HAP-1 (cell line): ENCODE measurements at regions not wholly inside any gene's neighbourhood (a gene's known extent, or its start where the extent isn't known, plus 50 kb on each side); places are given as distances from the start of the nearest gene placed in this dataset.
A peak's percentile ranks its signal among the peaks of the same experiment; 100 is the strongest.

Experiments
- DNase-seq, 2 experiments: peaks; one replicate each; pipeline ENCODE4 v3.0.0-alpha.2; 2016 to 2020; ENCODE audit warnings: low spot score in 2 of 2
- H3K27me3 ChIP-seq: fragments of 250-450 bp; sonication (Bioruptor Pico); 2 replicates; pipeline ENCODE4 v1.5.1; 2020; ENCODE audit warnings: low read depth, mild to moderate bottlenecking, moderate library complexity
- H3K36me3 ChIP-seq: fragments of 250-450 bp; sonication (Bioruptor Pico); replicated peaks from 2 replicates; pipeline ENCODE4 v1.5.1; 2020; ENCODE audit warnings: mild to moderate bottlenecking
- H3K4me1 ChIP-seq: fragments of 250-450 bp; sonication (Bioruptor Pico); 2 replicates; pipeline ENCODE4 v1.5.1; 2020; ENCODE audit warnings: mild to moderate bottlenecking
- H3K4me3 ChIP-seq: fragments of 250-450 bp; sonication (Bioruptor Pico); 2 replicates; pipeline ENCODE4 v1.5.1; 2020; ENCODE audit warnings: mild to moderate bottlenecking, moderate library complexity
- H3K9me3 ChIP-seq: fragments of 250-450 bp; sonication (Bioruptor Pico); 2 replicates; pipeline ENCODE4 v1.5.1; 2020; ENCODE audit warnings: mild to moderate bottlenecking, moderate library complexity
- in situ Hi-C: fragments of 300-500 bp; cut with MboI; formaldehyde crosslinking; loops from 3 replicates; pipeline ENCODE4 v1.14.3; 2020; ENCODE audit warnings: low sequenced_read_pairs, inconsistent platforms, mixed read lengths

DNA sequence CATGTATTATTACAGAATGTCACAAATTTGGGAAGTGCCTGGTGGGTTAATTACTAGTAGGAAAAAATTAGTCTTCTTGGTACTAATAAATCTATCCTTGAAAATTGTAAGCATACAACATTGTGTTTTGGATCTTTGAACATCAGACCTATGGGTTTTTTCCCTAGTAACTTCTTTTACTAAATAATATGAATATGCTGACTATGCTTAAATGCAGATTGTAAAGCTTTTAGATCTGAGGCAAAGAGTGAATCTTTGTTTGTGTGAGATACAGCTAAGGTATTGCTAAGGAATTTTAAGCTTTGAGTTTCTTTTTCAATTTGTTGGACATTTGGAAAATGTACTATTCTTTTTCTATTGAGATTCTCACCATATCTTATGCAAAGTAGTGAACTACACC, 390.6 kb upstream of the CCNH start:
- Histone ChIP-seq H3K36me3 (no peaks in the 10 kb centered on the region), H3K27me3 (no peaks in the 10 kb centered on the region), H3K4me3 (no peak overlapping the region), H3K9me3 (no peaks in the 10 kb centered on the region), H3K4me1 (no peaks in the 10 kb centered on the region)
- no peak for DNase-seq
- in situ Hi-C loops: no loop called here

DNA sequence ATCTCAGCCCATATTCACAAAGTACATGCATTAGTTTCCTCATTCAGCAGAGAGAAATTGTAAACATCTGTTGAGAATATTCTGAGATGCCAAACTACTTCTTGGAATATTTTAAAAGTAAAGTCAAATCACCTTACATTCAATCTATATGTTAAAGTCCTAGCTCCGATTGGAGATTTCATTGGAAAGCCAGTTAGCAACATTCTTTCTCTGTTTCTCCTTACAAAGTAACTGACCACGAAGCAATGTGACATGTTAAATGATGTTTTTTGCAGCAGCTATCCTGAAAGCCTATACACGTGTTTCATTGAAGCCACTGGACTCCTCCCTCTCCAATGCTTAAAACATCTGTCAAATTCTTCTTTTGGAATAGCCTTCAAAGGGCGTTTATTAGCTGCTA, 379.1 kb upstream of the CCNH start:
- no peaks in the 10 kb centered on the region for H3K9me3 ChIP-seq
- no peaks in the 10 kb centered on the region for H3K36me3 ChIP-seq
- no peak overlapping the region for H3K4me3 ChIP-seq
- no peaks in the 10 kb centered on the region for H3K27me3 ChIP-seq
- H3K4me1 ChIP-seq: peaks cover 11% of the 10 kb centered on the region
- in situ Hi-C loops: loop anchor here (25.0 kb wide), 1 partner anchor 345 kb away; no protein-coding TSS in a partner anchor
- no peak for DNase-seq

DNA sequence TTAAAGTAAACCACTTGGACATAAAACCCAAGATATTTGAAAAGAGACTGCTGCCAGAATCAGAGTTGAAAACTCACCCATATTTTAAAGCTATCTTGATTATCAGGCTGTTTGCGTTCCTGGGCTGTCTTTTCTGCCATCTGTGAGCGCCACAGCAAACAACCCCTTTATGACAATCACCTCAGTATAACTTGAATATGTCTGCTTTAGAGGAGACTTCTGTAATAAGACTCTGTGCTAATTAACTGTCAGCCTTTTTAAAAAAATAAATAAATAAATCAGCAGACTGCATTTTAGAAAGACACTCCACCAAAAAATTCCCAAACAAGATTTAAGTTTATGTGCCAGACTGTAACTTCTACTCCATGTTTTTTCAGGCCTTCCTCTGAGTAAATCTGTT, 375.7 kb upstream of the CCNH start:
- Histone ChIP-seq H3K9me3 (no peaks in the 10 kb centered on the region), H3K4me3 (no peak overlapping the region), H3K36me3 (no peaks in the 10 kb centered on the region), H3K4me1 (peaks cover 11% of the 10 kb centered on the region), H3K27me3 (no peaks in the 10 kb centered on the region)
- no peak for DNase-seq
- in situ Hi-C loops: loop anchor here (25.0 kb wide), 1 partner anchor 349 kb away; no protein-coding TSS in a partner anchor

DNA sequence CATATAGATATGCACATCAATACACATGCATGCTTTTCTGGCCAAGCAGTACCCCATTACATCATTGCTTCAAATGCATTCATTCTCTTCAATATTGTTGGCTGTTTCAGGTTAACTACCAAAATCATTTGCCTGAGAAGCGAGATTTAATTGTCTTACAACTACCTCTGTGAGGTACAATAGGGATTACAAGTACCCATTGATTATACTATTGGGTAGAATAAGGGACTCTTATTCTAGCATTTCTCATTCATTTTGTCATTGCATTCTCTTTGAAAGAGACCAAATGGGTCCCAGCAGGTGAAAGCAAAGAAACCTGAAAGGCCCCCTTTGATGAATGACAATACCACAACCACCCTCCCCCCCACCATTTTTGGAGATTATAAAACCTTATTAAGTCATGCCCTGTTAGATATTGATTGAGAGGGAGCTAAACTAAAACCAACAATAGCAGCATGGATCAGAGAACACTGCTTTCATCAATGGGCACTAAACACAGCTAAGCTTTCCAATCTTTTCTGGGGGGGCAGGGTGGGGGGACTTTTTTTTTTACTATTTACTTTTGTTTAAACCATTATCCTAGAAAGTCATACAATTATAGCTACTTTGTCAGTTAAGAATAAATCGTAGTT, 375.0 kb upstream of the CCNH start:
- no peak overlapping the region for H3K4me3 ChIP-seq
- H3K4me1 ChIP-seq: peaks cover 11% of the 10 kb centered on the region
- DNase-seq: peak; percentile 48 to 80
- H3K36me3 ChIP-seq: no peaks in the 10 kb centered on the region
- no peaks in the 10 kb centered on the region for H3K27me3 ChIP-seq
- in situ Hi-C loops: loop anchor here (25.0 kb wide), 1 partner anchor 350 kb away; no protein-coding TSS in a partner anchor
- H3K9me3 ChIP-seq: no peaks in the 10 kb centered on the region

DNA sequence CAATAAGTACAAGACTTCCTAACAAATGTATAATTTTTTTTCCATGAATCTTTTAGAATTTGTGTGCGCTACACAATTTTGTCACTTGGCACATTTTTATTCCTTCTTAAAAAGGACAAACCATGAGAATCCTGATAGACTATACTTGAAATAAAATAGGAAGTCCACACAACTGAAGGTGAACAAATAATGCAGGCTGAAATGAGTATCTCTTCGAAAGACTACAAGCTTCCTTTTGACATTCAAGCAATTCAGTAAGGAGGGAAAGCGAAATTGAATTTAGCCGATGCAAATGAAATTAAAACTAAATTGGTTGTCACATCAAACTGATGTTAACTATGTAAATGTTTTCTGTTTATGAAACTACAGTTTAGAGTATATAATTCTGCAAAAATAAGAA, 374.4 kb upstream of the CCNH start:
- no peaks in the 10 kb centered on the region for H3K36me3 ChIP-seq
- no peak overlapping the region for H3K4me3 ChIP-seq
- H3K27me3 ChIP-seq: no peaks in the 10 kb centered on the region

DNA sequence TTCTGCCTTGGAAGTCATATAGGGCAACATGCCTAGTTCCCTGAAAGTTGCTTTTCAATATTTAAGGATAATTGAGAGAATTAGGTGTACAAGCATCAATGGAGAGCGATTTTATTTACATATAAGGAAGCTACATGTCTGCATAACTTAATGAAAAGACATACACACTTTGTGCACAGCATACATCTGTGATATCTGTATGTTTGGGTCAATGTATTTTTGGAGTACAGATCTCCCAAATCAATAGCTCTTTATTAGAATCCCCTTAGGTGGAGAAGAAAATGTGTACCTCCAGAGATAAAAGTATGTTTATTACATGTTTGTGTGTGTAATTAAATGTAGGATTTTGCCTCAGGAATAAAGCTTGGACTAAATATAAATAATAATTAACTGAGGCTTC, 373.7 kb upstream of the CCNH start:
- Histone ChIP-seq H3K4me1 (peaks cover 17% of the 10 kb centered on the region), H3K4me3 (no peak overlapping the region), H3K9me3 (no peaks in the 10 kb centered on the region), H3K27me3 (no peaks in the 10 kb centered on the region), H3K36me3 (no peaks in the 10 kb centered on the region)
- no peak for DNase-seq
- in situ Hi-C loops: loop anchor here (25.0 kb wide), 1 partner anchor 351 kb away; no protein-coding TSS in a partner anchor

More for the DNA sequence above, 374.4 kb upstream of the CCNH start:
- in situ Hi-C loops: loop anchor here (25.0 kb wide), 1 partner anchor 350 kb away; no protein-coding TSS in a partner anchor
- peaks cover 11% of the 10 kb centered on the region for H3K4me1 ChIP-seq
- no peak for DNase-seq
- no peaks in the 10 kb centered on the region for H3K9me3 ChIP-seq

DNA sequence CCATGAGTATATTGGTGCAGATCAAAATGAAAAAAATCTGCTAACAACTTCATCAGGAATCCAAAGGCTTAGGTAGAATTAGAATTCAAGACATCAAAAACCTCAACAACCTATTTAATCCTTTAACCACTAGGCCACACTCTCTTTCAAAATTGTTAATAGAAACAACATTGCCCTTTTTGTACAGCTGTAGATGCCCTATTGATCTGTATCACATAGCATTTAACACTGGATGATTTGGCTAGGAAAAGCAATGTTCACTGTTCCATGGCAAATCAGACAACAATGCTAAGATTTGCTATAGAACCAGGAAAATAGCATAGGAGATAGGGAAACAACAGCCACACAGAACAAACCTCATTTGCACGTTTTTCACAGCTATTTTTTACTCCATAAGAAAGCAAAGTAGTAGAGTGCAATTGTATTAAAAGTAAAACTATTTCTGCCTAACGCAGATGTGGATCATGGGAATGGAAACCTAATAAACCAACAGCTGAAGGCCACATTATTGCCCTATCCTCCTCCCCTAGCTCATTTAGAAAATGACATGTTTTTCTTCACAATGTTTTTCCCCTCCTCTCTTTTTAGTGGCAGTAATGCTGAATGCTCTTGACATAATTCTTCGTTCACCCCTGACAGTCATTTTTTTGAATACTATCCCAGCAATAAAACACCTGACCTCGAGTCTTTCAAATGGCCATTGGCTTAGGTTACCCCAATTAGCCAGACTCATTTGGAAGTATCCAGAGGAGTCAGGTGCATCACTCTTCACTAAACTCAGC, 373.0 kb upstream of the CCNH start:
- in situ Hi-C loops: loop anchor here (25.0 kb wide), 1 partner anchor 352 kb away; no protein-coding TSS in a partner anchor
- no peaks in the 10 kb centered on the region for H3K27me3 ChIP-seq

DNA sequence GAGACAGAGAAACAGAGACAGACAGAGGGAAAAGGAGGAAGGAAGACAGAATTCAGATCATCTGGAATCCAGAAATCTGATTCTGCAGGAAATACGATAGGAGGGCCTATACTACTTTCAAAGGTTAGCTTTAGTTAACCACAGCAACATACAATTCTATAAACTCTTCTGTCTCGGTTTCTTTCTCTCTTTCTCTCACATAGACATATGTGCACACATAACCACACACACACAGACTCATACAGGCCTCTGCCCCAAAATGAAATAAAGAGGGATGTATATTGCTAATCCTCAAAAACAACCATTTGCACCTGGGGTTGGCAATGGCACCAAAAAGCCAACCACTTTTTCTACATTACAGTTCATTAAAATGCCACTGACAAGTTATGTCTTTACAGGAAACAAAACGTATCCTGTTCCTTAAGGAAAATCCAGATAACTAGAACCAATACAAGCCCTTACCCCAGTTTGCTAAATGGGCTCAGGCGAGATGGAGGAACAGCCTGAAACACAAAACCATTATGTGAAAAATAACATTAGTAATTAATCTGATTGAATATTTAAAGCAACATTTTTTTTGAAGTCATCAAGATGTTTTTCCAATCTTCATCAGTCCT, 372.3 kb upstream of the CCNH start:
- no peak for DNase-seq
- H3K4me3 ChIP-seq: no peak overlapping the region
- H3K9me3 ChIP-seq: no peaks in the 10 kb centered on the region
- H3K4me1 ChIP-seq: peaks cover 23% of the 10 kb centered on the region
- H3K36me3 ChIP-seq: no peaks in the 10 kb centered on the region
- in situ Hi-C loops: loop anchor here (5.0 to 25.0 kb wide), 2 partner anchors 352 to 897 kb away; no protein-coding TSS in a partner anchor
- H3K27me3 ChIP-seq: no peaks in the 10 kb centered on the region

More for the DNA sequence above, 373.0 kb upstream of the CCNH start:
- peaks cover 23% of the 10 kb centered on the region for H3K4me1 ChIP-seq
- no peak overlapping the region for H3K4me3 ChIP-seq
- DNase-seq: no peak
- no peaks in the 10 kb centered on the region for H3K9me3 ChIP-seq
- H3K36me3 ChIP-seq: no peaks in the 10 kb centered on the region

DNA sequence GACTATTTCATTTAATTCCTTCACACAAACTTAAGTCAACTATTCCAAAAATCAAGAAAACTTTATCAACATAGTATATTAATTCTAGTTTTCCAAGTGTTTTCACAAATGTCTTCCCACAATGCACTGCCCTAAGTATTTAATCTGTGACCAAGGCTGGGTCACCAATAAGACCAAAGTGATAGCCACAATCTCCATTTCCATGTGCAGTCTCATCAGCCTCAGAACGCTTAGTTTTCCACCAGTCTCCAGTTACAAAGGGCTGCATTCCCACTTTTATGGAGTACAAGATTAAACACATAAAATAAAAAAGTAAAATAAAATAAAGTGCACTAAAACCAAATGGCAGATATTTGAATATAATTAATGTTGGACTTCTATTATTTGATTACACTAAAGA, 371.6 kb upstream of the CCNH start:
- Histone ChIP-seq H3K4me1 (peaks cover 23% of the 10 kb centered on the region), H3K36me3 (no peaks in the 10 kb centered on the region), H3K27me3 (no peaks in the 10 kb centered on the region), H3K4me3 (no peak overlapping the region), H3K9me3 (no peaks in the 10 kb centered on the region)
- in situ Hi-C loops: loop anchor here (5.0 to 25.0 kb wide), 2 partner anchors 353 to 898 kb away; no protein-coding TSS in a partner anchor
- DNase-seq: no peak

DNA sequence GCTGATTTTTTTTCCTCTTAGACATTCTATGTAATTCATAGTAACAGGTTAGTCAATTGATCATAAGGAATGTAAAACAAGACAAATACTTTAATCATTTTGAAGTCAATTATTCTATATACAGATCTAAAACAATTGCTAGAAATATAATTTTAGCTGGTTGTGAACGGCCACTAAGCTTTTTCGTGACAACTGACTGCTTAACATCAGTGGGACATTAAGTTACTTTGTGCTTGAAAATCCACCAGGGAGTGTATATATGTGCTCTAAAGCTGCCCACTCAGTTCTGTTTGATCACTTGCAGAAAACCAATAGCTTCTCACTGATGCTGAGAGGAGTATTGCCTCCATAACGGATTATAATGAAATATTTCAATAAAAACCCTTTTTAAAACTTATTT, 370.2 kb upstream of the CCNH start:
- no peaks in the 10 kb centered on the region for H3K36me3 ChIP-seq
- in situ Hi-C loops: loop anchor here (5.0 to 25.0 kb wide), 2 partner anchors 354 to 899 kb away; no protein-coding TSS in a partner anchor
- DNase-seq: no peak
- H3K4me1 ChIP-seq: peaks cover 19% of the 10 kb centered on the region
- no peak overlapping the region for H3K4me3 ChIP-seq
- no peaks in the 10 kb centered on the region for H3K27me3 ChIP-seq
- H3K9me3 ChIP-seq: no peaks in the 10 kb centered on the region

DNA sequence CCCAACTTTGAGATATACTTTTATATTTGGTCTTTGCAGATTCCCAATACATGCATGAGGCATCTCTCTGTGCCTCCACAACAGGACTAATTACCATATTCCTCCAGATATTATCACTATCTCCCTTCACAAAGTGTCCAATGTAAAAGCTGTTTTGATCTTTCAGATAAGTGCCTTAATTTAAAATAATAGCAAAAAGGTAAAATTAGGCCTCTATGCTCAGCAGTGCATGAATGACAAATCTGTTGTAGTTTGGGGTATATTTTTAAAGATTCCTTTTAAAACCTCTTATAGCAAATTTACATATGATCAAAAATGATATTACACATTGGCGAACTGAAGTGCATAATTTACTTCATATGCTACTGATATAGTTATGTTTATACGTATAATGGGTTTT, 369.2 kb upstream of the CCNH start:
- Histone ChIP-seq H3K27me3 (no peaks in the 10 kb centered on the region), H3K36me3 (no peaks in the 10 kb centered on the region)

DNA sequence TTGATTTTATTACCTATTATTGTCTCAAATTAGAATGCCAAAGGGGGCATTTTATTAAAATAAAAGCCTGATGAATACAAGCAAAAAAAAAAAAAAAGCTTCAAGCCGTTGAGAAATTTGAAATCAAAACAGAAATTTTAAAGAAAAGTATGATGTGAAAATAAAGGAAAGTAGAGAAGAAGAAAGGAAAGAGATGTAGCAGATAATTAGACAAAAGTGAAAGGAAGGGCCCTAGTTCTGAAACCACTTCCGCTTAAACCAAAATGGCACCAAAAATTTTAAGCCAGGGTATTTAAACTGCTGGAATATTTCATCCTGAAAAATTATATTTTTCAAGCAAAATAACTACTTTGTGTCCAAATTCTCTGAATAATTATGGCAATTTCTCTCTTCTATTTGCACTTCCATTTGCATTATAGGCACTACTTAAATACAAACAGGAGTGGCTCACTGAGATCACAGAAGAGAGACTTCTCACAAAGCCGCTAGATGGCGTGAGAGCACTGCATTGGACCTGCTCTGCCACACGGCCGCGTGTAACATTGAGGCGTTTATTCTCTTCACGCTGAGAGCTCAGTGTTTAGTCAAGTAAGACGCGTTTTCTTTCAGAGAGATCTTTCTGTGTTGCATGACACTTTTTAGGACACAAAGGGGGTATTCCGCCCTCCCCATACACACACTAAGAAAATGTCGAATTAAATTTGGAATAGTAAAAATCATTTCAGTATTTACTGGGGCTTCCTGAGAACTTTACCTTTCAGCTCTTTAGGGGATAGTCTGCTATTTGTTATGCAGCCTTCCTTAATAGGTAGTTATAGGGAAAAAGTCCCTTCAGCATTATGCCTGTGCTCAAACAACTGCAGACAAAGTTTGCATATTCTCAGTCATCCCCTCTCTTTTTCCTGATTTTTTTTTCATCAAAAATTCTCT, 368.4 kb upstream of the CCNH start:
- Histone ChIP-seq H3K9me3 (no peaks in the 10 kb centered on the region), H3K27me3 (no peaks in the 10 kb centered on the region), H3K4me1 (peaks cover 12% of the 10 kb centered on the region), H3K4me3 (no peak overlapping the region), H3K36me3 (no peaks in the 10 kb centered on the region)
- DNase-seq: peak; percentile 89 to 90
- in situ Hi-C loops: loop anchor here (5.0 to 25.0 kb wide), 2 partner anchors 356 to 901 kb away; no protein-coding TSS in a partner anchor

More for the DNA sequence above, 369.2 kb upstream of the CCNH start:
- H3K4me3 ChIP-seq: no peak overlapping the region
- no peak for DNase-seq
- in situ Hi-C loops: loop anchor here (5.0 to 25.0 kb wide), 2 partner anchors 355 to 900 kb away; no protein-coding TSS in a partner anchor
- H3K9me3 ChIP-seq: no peaks in the 10 kb centered on the region
- peaks cover 12% of the 10 kb centered on the region for H3K4me1 ChIP-seq

DNA sequence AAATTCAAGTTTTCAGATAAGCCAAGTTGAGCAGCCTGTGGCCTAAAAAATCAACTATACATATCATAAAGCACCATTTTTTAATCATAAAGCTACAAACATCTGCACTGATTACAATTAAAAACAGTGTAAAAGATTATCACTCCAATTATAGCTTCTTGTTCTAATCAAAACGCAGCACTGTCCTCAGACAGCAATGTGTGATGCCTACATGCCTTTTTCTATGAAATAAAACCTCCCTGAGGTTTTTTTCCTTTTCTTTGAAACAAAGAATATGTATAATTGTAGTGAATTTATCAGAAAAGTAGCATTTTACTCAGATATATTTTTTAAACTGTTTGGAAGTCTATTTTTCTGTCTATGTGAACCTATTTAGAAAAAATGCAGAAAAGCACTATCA, 366.1 kb upstream of the CCNH start:
- in situ Hi-C loops: loop anchor here (25.0 kb wide), 1 partner anchor 358 kb away; no protein-coding TSS in a partner anchor
- Histone ChIP-seq H3K4me3 (no peak overlapping the region), H3K36me3 (no peaks in the 10 kb centered on the region), H3K9me3 (no peaks in the 10 kb centered on the region), H3K27me3 (no peaks in the 10 kb centered on the region), H3K4me1 (peaks cover 12% of the 10 kb centered on the region)
- no peak for DNase-seq
